ENCODE measurements at regions not wholly inside any gene's neighbourhood (a gene's known extent, or its start where the extent isn't known, plus 50 kb on each side); places are given as distances from the start of the nearest gene placed in this dataset.

GRCh38 chr3:145785668-145786067 lies 375.3 kb downstream of the PLOD2 start:
- DNase-seq: no peak

GRCh38 chr3:145798007-145798406 lies 363.0 kb downstream of the PLOD2 start:
- DNase-seq: no peak

- DNase-seq: no peak
Measured at GRCh38 chr3:145798696-145799537, 362.1 kb downstream of the PLOD2 start.

GRCh38 chr3:145801696-145802095 lies 359.3 kb downstream of the PLOD2 start:
- no peak for DNase-seq

- DNase-seq: no peak
Measured at GRCh38 chr3:145807990-145808389, 353.0 kb downstream of the PLOD2 start.

GRCh38 chr3:145812391-145812790 lies 348.6 kb downstream of the PLOD2 start:
- DNase-seq: no peak

GRCh38 chr3:145815707-145816413 lies 345.1 kb downstream of the PLOD2 start:
- DNase-seq: no peak

- no peak for DNase-seq
Measured at GRCh38 chr3:145817870-145818483, 343.0 kb downstream of the PLOD2 start.

GRCh38 chr3:145820170-145820569 lies 340.8 kb downstream of the PLOD2 start:
- DNase-seq: no peak

- DNase-seq: no peak
Measured at GRCh38 chr3:145842294-145842902, 318.6 kb downstream of the PLOD2 start.

- DNase-seq: no peak
Measured at GRCh38 chr3:145843561-145843960, 317.4 kb downstream of the PLOD2 start.

- no peak for DNase-seq
Measured at GRCh38 chr3:145849115-145849514, 311.9 kb downstream of the PLOD2 start.

GRCh38 chr3:145854499-145854898 lies 306.5 kb downstream of the PLOD2 start:
- no peak for DNase-seq

GRCh38 chr3:145857956-145858355 lies 303.0 kb downstream of the PLOD2 start:
- no peak for DNase-seq

GRCh38 chr3:145864336-145864735 lies 296.6 kb downstream of the PLOD2 start:
- DNase-seq: no peak

GRCh38 chr3:145865399-145866018 lies 295.5 kb downstream of the PLOD2 start:
- DNase-seq: no peak

GRCh38 chr3:145869958-145870357 lies 291.0 kb downstream of the PLOD2 start:
- DNase-seq: no peak

- DNase-seq: no peak
Measured at GRCh38 chr3:145882436-145882835, 278.5 kb downstream of the PLOD2 start.

GRCh38 chr3:145889730-145890129 lies 271.3 kb downstream of the PLOD2 start:
- DNase-seq: no peak

- DNase-seq: no peak
Measured at GRCh38 chr3:145892869-145893268, 268.1 kb downstream of the PLOD2 start.

- DNase-seq: no peak
Measured at GRCh38 chr3:145893331-145893730, 267.7 kb downstream of the PLOD2 start.

GRCh38 chr3:145898487-145898886 lies 262.5 kb downstream of the PLOD2 start:
- DNase-seq: no peak

- no peak for DNase-seq
Measured at GRCh38 chr3:145899241-145899640, 261.7 kb downstream of the PLOD2 start.
